ENCODE measurements at regions not wholly inside any gene's neighbourhood (a gene's known extent, or its start where the extent isn't known, plus 50 kb on each side); places are given as distances from the start of the nearest gene placed in this dataset.

GRCh38 chr13:63696055-63696454, 2280.4 kb upstream of the PCDH20 start:
- no peak for TF ChIP-seq RAD21 (IDR thresholded peaks at IDR 0.05)
- TF ChIP-seq MAX (IDR thresholded peaks at IDR 0.05), result no peak
- TF ChIP-seq FOXA1 (IDR thresholded peaks at IDR 0.05), result no peak
- TF ChIP-seq HNF4G (IDR thresholded peaks at IDR 0.05), result no peak
- no peak for TF ChIP-seq JUND (IDR thresholded peaks at IDR 0.05)
- no peaks in the 10 kb centered on the region for H3K27me3 ChIP-seq (ENCODE audit: control insufficient read depth in 4 of 4, insufficient read depth in 4 of 4, low read length in 3 of 4)
- no peak for DNase-seq (ENCODE audit: low spot score)
- H3K27ac ChIP-seq (ENCODE audit: low read depth in 1 of 2, low read length in 2 of 2), result no peak overlapping the region
- peaks cover 0 to 8% (median 0%) of the 10 kb centered on the region in 4 donors for H3K9me3 ChIP-seq (ENCODE audit: control insufficient read depth in 4 of 4, low read length in 3 of 4)
- no peaks in the 10 kb centered on the region for H3K4me1 ChIP-seq (ENCODE audit: control insufficient read depth in 4 of 4, insufficient read depth in 4 of 4, low read length in 3 of 4)
- H3K9ac ChIP-seq (ENCODE audit: low read depth in 1 of 2, low read length in 2 of 2), result no peak overlapping the region
- H3K36me3 ChIP-seq (ENCODE audit: control insufficient read depth in 4 of 4, insufficient read depth in 3 of 4, low read depth in 1 of 4, low read length in 3 of 4), result no peaks in the 10 kb centered on the region
- no peak overlapping the region for H3K4me3 ChIP-seq (ENCODE audit: low read depth in 1 of 3, low read length in 3 of 3)

DNA sequence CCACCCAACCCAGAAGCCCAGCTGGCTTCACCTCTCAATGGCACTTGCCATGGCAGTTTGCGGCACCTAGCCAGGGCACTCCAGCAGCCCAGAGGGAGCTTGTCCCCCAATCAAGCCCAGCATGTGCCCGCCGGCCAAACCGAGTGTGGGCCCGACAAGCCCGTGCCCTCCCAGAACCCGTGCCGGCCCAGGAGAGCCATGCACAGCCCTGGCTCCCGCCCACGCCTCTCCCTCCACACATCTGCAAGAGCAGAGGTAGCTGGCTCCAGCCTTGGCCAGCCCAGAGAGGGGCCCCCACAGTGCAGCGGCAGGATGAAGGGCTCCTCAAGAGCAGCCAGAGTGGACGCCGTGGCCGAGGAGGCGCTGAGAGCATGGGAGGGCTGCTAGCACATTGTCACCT, 2278.0 kb upstream of the PCDH20 start:
- 87% methylated on average over 15 of the region's 15 CpGs for WGBS
- DNase-seq (ENCODE audit: low spot score), result no peak
- no peaks in the 10 kb centered on the region for H3K27me3 ChIP-seq (ENCODE audit: control insufficient read depth in 4 of 4, insufficient read depth in 4 of 4, low read length in 3 of 4)
- H3K4me3 ChIP-seq (ENCODE audit: low read depth in 1 of 3, low read length in 3 of 3), result no peak overlapping the region
- H3K9me3 ChIP-seq (ENCODE audit: control insufficient read depth in 4 of 4, low read length in 3 of 4), result peaks cover 0 to 4% (median 0%) of the 10 kb centered on the region in 4 donors
- H3K4me1 ChIP-seq (ENCODE audit: control insufficient read depth in 4 of 4, insufficient read depth in 4 of 4, low read length in 3 of 4), result no peaks in the 10 kb centered on the region
- no peak overlapping the region for H3K27ac ChIP-seq (ENCODE audit: low read depth in 1 of 2, low read length in 2 of 2)
- no peak overlapping the region for H3K9ac ChIP-seq (ENCODE audit: low read depth in 1 of 2, low read length in 2 of 2)
- no peaks in the 10 kb centered on the region for H3K36me3 ChIP-seq (ENCODE audit: control insufficient read depth in 4 of 4, insufficient read depth in 3 of 4, low read depth in 1 of 4, low read length in 3 of 4)
- no peak for TF ChIP-seq ZBTB33 (IDR thresholded peaks at IDR 0.05)
- TF ChIP-seq TAF1 (conservative IDR thresholded peaks at IDR 0.05), result no peak
- TF ChIP-seq HNF4A (conservative IDR thresholded peaks at IDR 0.05), result no peak

DNA sequence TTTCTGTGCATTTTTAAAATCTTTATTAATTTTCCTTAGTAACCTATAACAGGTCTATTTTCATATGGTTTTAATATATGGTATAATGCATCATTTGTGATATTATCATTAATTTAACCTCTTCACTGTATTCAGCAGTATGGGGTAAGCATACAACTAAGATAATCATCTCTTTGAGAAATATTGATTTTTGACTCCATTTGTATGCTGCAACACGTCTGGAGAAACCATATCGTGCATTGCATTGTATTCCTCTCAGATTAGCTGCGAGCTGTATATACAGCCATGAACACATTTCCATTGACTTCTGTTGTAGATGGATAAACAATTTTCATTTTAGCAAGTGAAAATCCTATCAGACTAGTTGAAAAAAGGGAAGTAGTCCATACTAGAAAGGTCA, 2275.8 kb upstream of the PCDH20 start:
- Histone ChIP-seq H3K9ac (ENCODE audit: low read depth in 1 of 2, low read length in 2 of 2) (no peak overlapping the region), H3K9me3 (ENCODE audit: control insufficient read depth in 4 of 4, low read length in 3 of 4) (peaks cover 0 to 4% (median 0%) of the 10 kb centered on the region in 4 donors), H3K36me3 (ENCODE audit: control insufficient read depth in 4 of 4, insufficient read depth in 3 of 4, low read depth in 1 of 4, low read length in 3 of 4) (no peaks in the 10 kb centered on the region), H3K27ac (ENCODE audit: low read depth in 1 of 2, low read length in 2 of 2) (no peak overlapping the region), H3K4me3 (ENCODE audit: low read depth in 1 of 3, low read length in 3 of 3) (no peak overlapping the region), H3K4me1 (ENCODE audit: control insufficient read depth in 4 of 4, insufficient read depth in 4 of 4, low read length in 3 of 4) (no peaks in the 10 kb centered on the region), H3K27me3 (ENCODE audit: control insufficient read depth in 4 of 4, insufficient read depth in 4 of 4, low read length in 3 of 4) (no peaks in the 10 kb centered on the region)
- DNase-seq (ENCODE audit: low spot score), result no peak
- TF ChIP-seq HNF4A (conservative IDR thresholded peaks at IDR 0.05) (no peak), TAF1 (conservative IDR thresholded peaks at IDR 0.05) (no peak), EGR1 (IDR thresholded peaks at IDR 0.05; ENCODE audit: low read depth in 2 of 2) (no peak), FOXA1 (IDR thresholded peaks at IDR 0.05) (no peak), ZBTB33 (IDR thresholded peaks at IDR 0.05) (no peak), RXRA (IDR thresholded peaks at IDR 0.05) (no peak), SP1 (IDR thresholded peaks at IDR 0.05) (no peak), FOXA2 (IDR thresholded peaks at IDR 0.05) (no peak)
- WGBS, result 71% methylated on average over 3 of the region's 3 CpGs

Data from liver (tissue), 7 donors.